Esophagus squamous epithelium (tissue), 4 donors: ENCODE measurements at regions not wholly inside any gene's neighbourhood (a gene's known extent, or its start where the extent isn't known, plus 50 kb on each side); places are given as distances from the start of the nearest gene placed in this dataset.

Experiments
- POLR2A ChIP-seq, 4 donors: fragments of 450-650 bp; IDR thresholded peaks; one replicate each; pipeline ENCODE4 v1.6.1; 2017; ENCODE audit warnings: antibody characterized with exemption in 4 of 4, mild to moderate bottlenecking in 4 of 4, moderate library complexity in 3 of 4
- TF ChIP-seq, protein P1 (sequence below), 6 experiments: fragments of 450-650 bp in 4 of 6; fragments of 200-600 bp in 2 of 6; sonication (generic) in 2 of 6; IDR thresholded peaks; one replicate each; pipeline ENCODE4 v1.5.1; 2016 to 2019; ENCODE audit warnings: antibody characterized with exemption in 6 of 6, mild to moderate bottlenecking in 4 of 6, moderate library complexity in 4 of 6

DNA sequence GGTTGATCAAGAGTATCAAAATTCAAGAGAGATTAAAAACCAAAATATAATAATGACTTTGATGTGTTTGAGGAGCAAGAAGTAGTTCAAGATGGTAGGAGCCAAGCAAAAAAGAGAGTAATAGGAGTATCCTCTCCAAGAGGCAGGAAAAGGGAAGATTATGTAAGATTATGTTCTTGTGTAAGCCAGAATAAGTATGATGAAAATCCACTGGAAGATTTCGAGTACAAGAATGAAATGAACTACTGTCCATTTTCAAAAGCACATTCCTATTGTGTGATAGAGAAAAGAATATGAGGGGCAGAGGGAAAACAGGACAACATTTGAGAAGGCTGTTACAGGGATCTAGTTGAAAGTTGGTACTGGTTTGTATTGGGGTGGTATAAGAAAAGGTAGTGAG, 659.6 kb upstream of the INTU start:
- TF ChIP-seq POLR2A (IDR thresholded peaks at IDR 0.05) = no peak
- TF ChIP-seq, protein P1, sequence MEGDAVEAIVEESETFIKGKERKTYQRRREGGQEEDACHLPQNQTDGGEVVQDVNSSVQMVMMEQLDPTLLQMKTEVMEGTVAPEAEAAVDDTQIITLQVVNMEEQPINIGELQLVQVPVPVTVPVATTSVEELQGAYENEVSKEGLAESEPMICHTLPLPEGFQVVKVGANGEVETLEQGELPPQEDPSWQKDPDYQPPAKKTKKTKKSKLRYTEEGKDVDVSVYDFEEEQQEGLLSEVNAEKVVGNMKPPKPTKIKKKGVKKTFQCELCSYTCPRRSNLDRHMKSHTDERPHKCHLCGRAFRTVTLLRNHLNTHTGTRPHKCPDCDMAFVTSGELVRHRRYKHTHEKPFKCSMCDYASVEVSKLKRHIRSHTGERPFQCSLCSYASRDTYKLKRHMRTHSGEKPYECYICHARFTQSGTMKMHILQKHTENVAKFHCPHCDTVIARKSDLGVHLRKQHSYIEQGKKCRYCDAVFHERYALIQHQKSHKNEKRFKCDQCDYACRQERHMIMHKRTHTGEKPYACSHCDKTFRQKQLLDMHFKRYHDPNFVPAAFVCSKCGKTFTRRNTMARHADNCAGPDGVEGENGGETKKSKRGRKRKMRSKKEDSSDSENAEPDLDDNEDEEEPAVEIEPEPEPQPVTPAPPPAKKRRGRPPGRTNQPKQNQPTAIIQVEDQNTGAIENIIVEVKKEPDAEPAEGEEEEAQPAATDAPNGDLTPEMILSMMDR (IDR thresholded peaks at IDR 0.05) = no peak
